Stomach (tissue), 4 donors: ENCODE measurements at regions not wholly inside any gene's neighbourhood (a gene's known extent, or its start where the extent isn't known, plus 50 kb on each side); places are given as distances from the start of the nearest gene placed in this dataset.

Experiments used
- POLR2A ChIP-seq, 4 donors: fragments of 450-650 bp; IDR thresholded peaks; one replicate each; pipeline ENCODE4 v1.6.1; 2016; ENCODE audit warnings: antibody characterized with exemption in 4 of 4, control low read depth in 2 of 4, mild to moderate bottlenecking in 1 of 4, moderate library complexity in 1 of 4
- POLR2AphosphoS5 ChIP-seq, 3 donors: sonication (generic); formaldehyde crosslinking; IDR thresholded peaks; one replicate each; pipeline ENCODE4 v1.6.1; 2016; ENCODE audit warnings: antibody characterized with exemption in 3 of 3
- TF ChIP-seq, protein P1 (sequence below), 7 experiments: fragments of 450-650 bp in 4 of 7; fragments of 200-600 bp in 3 of 7; sonication (generic) in 3 of 7; IDR thresholded peaks; one replicate each; pipeline ENCODE4 v1.5.1; 2016 to 2019; ENCODE audit warnings: antibody characterized with exemption in 7 of 7, control low read depth in 2 of 7, mild to moderate bottlenecking in 1 of 7

DNA sequence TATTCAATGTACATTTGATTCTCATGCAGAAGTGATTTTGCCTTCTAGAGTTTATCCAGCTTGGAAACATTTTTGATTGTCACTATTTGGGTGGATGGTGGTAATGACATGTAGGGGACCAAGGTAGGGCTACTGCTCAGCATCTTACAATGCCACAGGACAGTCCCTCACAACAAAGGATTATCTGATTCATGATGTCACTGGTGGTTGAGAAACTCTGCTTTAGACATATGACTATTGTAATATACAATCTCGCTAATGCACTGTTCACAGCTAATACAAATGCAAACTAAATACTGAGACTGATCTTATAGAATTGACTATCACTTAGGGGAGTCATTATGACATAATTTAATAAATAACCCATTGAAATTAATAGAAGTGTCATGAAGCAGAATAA is 60.4 kb upstream of the BTG1 start:
- no peak for TF ChIP-seq POLR2A (IDR thresholded peaks at IDR 0.05)
- TF ChIP-seq POLR2AphosphoS5 (IDR thresholded peaks at IDR 0.05): no peak
- TF ChIP-seq, protein P1, sequence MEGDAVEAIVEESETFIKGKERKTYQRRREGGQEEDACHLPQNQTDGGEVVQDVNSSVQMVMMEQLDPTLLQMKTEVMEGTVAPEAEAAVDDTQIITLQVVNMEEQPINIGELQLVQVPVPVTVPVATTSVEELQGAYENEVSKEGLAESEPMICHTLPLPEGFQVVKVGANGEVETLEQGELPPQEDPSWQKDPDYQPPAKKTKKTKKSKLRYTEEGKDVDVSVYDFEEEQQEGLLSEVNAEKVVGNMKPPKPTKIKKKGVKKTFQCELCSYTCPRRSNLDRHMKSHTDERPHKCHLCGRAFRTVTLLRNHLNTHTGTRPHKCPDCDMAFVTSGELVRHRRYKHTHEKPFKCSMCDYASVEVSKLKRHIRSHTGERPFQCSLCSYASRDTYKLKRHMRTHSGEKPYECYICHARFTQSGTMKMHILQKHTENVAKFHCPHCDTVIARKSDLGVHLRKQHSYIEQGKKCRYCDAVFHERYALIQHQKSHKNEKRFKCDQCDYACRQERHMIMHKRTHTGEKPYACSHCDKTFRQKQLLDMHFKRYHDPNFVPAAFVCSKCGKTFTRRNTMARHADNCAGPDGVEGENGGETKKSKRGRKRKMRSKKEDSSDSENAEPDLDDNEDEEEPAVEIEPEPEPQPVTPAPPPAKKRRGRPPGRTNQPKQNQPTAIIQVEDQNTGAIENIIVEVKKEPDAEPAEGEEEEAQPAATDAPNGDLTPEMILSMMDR (IDR thresholded peaks at IDR 0.05): no peak
